ENCODE measurements at regions not wholly inside any gene's neighbourhood (a gene's known extent, or its start where the extent isn't known, plus 50 kb on each side); places are given as distances from the start of the nearest gene placed in this dataset.

- no peak for TF ChIP-seq CTCF (IDR thresholded peaks at IDR 0.05)
- no peak for TF ChIP-seq EZH2 (IDR thresholded peaks at IDR 0.05; ENCODE audit: borderline replicate concordance, insufficient read depth, low read depth, low read length, poor library complexity, severe bottlenecking)
Observed at GRCh38 chr10:2900530-2900929, 166.8 kb upstream of the PFKP start.

Data from B cell (primary cell).